ENCODE measurements at regions not wholly inside any gene's neighbourhood (a gene's known extent, or its start where the extent isn't known, plus 50 kb on each side); places are given as distances from the start of the nearest gene placed in this dataset.

- TF ChIP-seq CTCF (IDR thresholded peaks at IDR 0.05; ENCODE audit: insufficient read depth, low read depth, low read length, missing control alignments): no peak
- DNase-seq (ENCODE audit: low read depth): no peak
- no peak overlapping the region for H3K4me3 ChIP-seq (ENCODE audit: low read length)
Observed at GRCh38 chr1:219293410-219293809, 119.7 kb downstream of the LYPLAL1 start.

GRCh38 chr1:219292999-219293398 is 119.3 kb downstream of the LYPLAL1 start:
- no peak for TF ChIP-seq CTCF (IDR thresholded peaks at IDR 0.05; ENCODE audit: insufficient read depth, low read depth, low read length, missing control alignments)
- DNase-seq (ENCODE audit: low read depth): no peak
- H3K4me3 ChIP-seq (ENCODE audit: low read length): no peak overlapping the region

- TF ChIP-seq CTCF (IDR thresholded peaks at IDR 0.05; ENCODE audit: insufficient read depth, low read depth, low read length, missing control alignments): no peak
- H3K4me3 ChIP-seq (ENCODE audit: low read length): no peak overlapping the region
- no peak for DNase-seq (ENCODE audit: low read depth)
Observed at GRCh38 chr1:219292341-219292740, 118.7 kb downstream of the LYPLAL1 start.

- H3K4me3 ChIP-seq (ENCODE audit: low read length): no peak overlapping the region
- no peak for DNase-seq (ENCODE audit: low read depth)
- no peak for TF ChIP-seq CTCF (IDR thresholded peaks at IDR 0.05; ENCODE audit: insufficient read depth, low read depth, low read length, missing control alignments)
Observed at GRCh38 chr1:219289171-219289570, 115.5 kb downstream of the LYPLAL1 start.

GRCh38 chr1:219283541-219283940 is 109.9 kb downstream of the LYPLAL1 start:
- no peak overlapping the region for H3K4me3 ChIP-seq (ENCODE audit: low read length)
- DNase-seq (ENCODE audit: low read depth): no peak
- TF ChIP-seq CTCF (IDR thresholded peaks at IDR 0.05; ENCODE audit: insufficient read depth, low read depth, low read length, missing control alignments): no peak

- no peak overlapping the region for H3K4me3 ChIP-seq (ENCODE audit: low read length)
Observed at GRCh38 chr1:219281831-219282230, 108.2 kb downstream of the LYPLAL1 start.

More at GRCh38 chr1:219281831-219282230, 108.2 kb downstream of the LYPLAL1 start:
- no peak for TF ChIP-seq CTCF (IDR thresholded peaks at IDR 0.05; ENCODE audit: insufficient read depth, low read depth, low read length, missing control alignments)
- DNase-seq (ENCODE audit: low read depth): no peak

Data from epithelial cell of esophagus (primary cell).